Parathyroid adenoma (tissue), 2 donors: ENCODE measurements at regions not wholly inside any gene's neighbourhood (a gene's known extent, or its start where the extent isn't known, plus 50 kb on each side); places are given as distances from the start of the nearest gene placed in this dataset.

ENCODE experiments used
- H2AFZ ChIP-seq: fragments of 300-600 bp; sonication (generic); one replicate; pipeline ENCODE4 v1.7.0; 2017; ENCODE audit warnings: antibody characterized with exemption, mild to moderate bottlenecking
- H3K27ac ChIP-seq: fragments of 300-600 bp; sonication (generic); one replicate; pipeline ENCODE4 v1.7.0; 2017
- H3K27me3 ChIP-seq: fragments of 300-600 bp; sonication (generic); one replicate; pipeline ENCODE4 v1.7.0; 2017; ENCODE audit warnings: low read length; ENCODE audit not compliant: control insufficient read depth, insufficient read depth
- H3K36me3 ChIP-seq: fragments of 300-600 bp; sonication (generic); one replicate; pipeline ENCODE4 v1.7.0; 2017; ENCODE audit warnings: low read length; ENCODE audit not compliant: control insufficient read depth, insufficient read depth
- H3K4me1 ChIP-seq: fragments of 300-600 bp; sonication (generic); one replicate; pipeline ENCODE4 v1.7.0; 2017; ENCODE audit warnings: control low read depth
- H3K4me2 ChIP-seq: fragments of 300-600 bp; sonication (generic); one replicate; pipeline ENCODE4 v1.7.0; 2017; ENCODE audit warnings: low read length
- H3K4me3 ChIP-seq: fragments of 300-600 bp; sonication (generic); one replicate; pipeline ENCODE4 v1.7.0; 2017; ENCODE audit warnings: low read depth, low read length
- H3K79me2 ChIP-seq: fragments of 300-600 bp; sonication (generic); one replicate; pipeline ENCODE4 v1.7.0; 2017; ENCODE audit warnings: control low read depth
- H3K9ac ChIP-seq: fragments of 300-600 bp; sonication (generic); one replicate; pipeline ENCODE4 v1.7.0; 2017; ENCODE audit warnings: mild to moderate bottlenecking
- H3K9me3 ChIP-seq: fragments of 300-600 bp; sonication (generic); one replicate; pipeline ENCODE4 v1.7.0; 2017; ENCODE audit warnings: low read length; ENCODE audit not compliant: control insufficient read depth
- TF ChIP-seq, protein P1 (sequence below): fragments of 300-600 bp; sonication (generic); IDR thresholded peaks from one replicate; pipeline ENCODE4 v1.7.0; 2017; ENCODE audit warnings: antibody characterized with exemption, mild to moderate bottlenecking
- donor health status: primary hyperparathyroidism.

DNA sequence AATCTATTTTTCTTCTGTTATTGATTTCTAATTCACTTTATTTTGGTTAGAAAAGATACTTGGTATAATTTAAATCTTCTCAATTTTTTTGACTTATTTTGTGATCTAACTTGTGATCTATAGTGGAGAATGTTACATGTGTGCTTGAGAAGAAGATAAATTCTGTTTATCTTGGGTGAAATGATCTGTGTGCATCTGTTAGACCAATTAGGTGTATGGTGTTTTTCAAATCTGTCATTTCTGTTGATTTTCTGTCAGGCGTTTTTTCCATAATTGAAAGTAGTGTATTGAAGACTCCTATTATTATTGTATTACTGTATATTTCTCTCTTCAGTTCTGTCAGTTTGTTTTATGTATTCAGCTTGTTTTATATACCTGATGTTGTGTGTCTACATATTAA, 1668.3 kb downstream of the PLA2G4A start:
- TF ChIP-seq, protein P1, sequence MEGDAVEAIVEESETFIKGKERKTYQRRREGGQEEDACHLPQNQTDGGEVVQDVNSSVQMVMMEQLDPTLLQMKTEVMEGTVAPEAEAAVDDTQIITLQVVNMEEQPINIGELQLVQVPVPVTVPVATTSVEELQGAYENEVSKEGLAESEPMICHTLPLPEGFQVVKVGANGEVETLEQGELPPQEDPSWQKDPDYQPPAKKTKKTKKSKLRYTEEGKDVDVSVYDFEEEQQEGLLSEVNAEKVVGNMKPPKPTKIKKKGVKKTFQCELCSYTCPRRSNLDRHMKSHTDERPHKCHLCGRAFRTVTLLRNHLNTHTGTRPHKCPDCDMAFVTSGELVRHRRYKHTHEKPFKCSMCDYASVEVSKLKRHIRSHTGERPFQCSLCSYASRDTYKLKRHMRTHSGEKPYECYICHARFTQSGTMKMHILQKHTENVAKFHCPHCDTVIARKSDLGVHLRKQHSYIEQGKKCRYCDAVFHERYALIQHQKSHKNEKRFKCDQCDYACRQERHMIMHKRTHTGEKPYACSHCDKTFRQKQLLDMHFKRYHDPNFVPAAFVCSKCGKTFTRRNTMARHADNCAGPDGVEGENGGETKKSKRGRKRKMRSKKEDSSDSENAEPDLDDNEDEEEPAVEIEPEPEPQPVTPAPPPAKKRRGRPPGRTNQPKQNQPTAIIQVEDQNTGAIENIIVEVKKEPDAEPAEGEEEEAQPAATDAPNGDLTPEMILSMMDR: no peak
- Histone ChIP-seq H3K36me3 (no peaks in the 10 kb centered on the region), H3K9ac (no peak overlapping the region), H3K9me3 (no peaks in the 10 kb centered on the region), H3K4me2 (no peak overlapping the region), H3K4me3 (no peak overlapping the region), H3K27ac (no peak overlapping the region), H2AFZ (no peak overlapping the region), H3K79me2 (no peaks in the 10 kb centered on the region), H3K4me1 (no peaks in the 10 kb centered on the region), H3K27me3 (no peaks in the 10 kb centered on the region)

DNA sequence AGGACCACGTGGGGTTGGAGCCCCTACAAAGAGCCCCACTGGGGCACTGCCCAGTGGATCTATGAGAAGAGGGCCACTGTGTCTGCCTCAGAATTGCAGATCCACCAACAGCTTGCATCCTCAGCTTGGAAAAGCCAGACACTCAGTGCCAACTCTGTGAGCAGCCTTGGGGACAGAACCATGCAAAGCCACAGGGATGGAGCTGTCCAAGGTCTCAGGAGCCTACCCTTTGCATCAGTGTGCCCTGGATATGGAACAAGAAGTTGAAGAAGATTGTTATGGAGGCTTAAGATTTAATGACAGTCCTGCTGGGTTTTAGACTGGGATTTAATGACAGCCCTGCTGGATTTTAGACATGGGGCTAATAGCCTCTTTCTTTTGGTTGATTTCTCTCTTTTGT, 1670.9 kb downstream of the PLA2G4A start:
- Histone ChIP-seq H2AFZ (no peak overlapping the region), H3K4me1 (no peaks in the 10 kb centered on the region), H3K27ac (no peak overlapping the region), H3K27me3 (no peaks in the 10 kb centered on the region), H3K9ac (no peak overlapping the region), H3K4me2 (no peak overlapping the region), H3K4me3 (no peak overlapping the region), H3K79me2 (no peaks in the 10 kb centered on the region), H3K36me3 (no peaks in the 10 kb centered on the region), H3K9me3 (no peaks in the 10 kb centered on the region)
- TF ChIP-seq, protein P1: no peak

DNA sequence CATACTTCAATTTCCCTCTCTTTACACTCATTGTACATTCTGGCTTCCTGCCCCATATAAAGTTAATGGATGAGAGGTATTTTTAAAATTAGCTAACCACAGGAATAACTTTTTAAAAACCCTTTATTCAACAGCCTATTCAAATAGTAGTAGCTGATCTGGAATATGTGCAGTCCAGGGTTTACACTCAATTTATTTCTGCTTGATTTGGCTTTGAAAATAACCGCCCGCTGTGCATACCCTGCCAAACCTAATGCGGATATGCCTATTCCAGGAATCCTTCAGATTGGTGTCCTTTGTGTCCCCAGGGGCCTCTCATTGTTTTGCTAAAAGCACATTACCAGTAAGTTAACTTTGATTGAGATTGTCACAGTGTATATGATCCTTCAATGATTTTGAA, 1686.2 kb downstream of the PLA2G4A start:
- Histone ChIP-seq H2AFZ (no peak overlapping the region), H3K9me3 (no peaks in the 10 kb centered on the region), H3K79me2 (no peaks in the 10 kb centered on the region), H3K9ac (no peak overlapping the region), H3K27ac (no peak overlapping the region), H3K27me3 (no peaks in the 10 kb centered on the region), H3K4me3 (no peak overlapping the region), H3K4me1 (no peaks in the 10 kb centered on the region), H3K36me3 (no peaks in the 10 kb centered on the region), H3K4me2 (no peak overlapping the region)
- TF ChIP-seq, protein P1: no peak

DNA sequence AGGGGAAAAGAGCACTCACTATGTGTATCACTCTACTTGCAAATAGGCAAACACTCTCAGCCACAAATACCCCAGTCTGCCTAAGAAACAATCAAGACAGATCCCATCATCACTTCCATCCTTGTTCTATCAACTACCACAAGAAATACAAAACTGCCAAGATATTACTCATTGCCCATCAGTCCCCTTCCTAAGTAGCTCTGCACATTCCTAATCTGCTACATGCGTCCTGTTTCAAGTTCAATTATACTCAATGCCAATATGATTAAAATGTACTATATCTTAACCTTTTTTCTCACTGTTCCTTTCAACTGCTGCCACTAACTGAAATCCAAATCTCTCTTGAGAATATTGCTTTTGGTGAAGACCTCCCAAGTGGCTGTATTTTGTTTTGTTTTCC, 1688.4 kb downstream of the PLA2G4A start:
- no peak overlapping the region for H3K4me3 ChIP-seq
- H3K27ac ChIP-seq: no peak overlapping the region
- H2AFZ ChIP-seq: no peak overlapping the region
- no peak overlapping the region for H3K4me2 ChIP-seq
- no peaks in the 10 kb centered on the region for H3K36me3 ChIP-seq
- no peaks in the 10 kb centered on the region for H3K9me3 ChIP-seq
- H3K4me1 ChIP-seq: no peaks in the 10 kb centered on the region
- TF ChIP-seq, protein P1: no peak
- H3K9ac ChIP-seq: no peak overlapping the region
- no peaks in the 10 kb centered on the region for H3K27me3 ChIP-seq
- no peaks in the 10 kb centered on the region for H3K79me2 ChIP-seq

DNA sequence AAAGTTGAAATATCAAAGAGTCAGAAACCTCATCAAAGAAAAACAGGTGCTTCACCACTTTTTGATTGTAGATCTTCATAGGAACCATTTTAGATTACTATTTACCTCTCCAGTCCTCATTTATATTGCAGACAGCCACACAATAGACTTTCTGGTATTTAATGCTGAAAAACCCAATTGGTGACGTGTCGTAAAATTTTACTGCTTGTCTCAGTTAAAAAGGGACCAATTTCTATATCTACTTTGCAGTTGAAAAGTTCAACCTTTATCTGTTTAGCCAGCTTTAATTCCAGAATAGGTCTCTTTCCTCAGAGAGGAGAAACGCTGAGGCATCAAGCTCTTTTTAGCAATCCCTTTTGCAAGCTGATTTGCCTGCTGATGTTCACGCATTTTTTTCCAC, 1722.4 kb downstream of the PLA2G4A start:
- TF ChIP-seq, protein P1: no peak
- no peaks in the 10 kb centered on the region for H3K9me3 ChIP-seq
- H3K79me2 ChIP-seq: no peaks in the 10 kb centered on the region
- H3K27ac ChIP-seq: no peak overlapping the region
- H3K4me2 ChIP-seq: no peak overlapping the region
- no peaks in the 10 kb centered on the region for H3K4me1 ChIP-seq
- no peak overlapping the region for H2AFZ ChIP-seq
- no peaks in the 10 kb centered on the region for H3K36me3 ChIP-seq
- H3K27me3 ChIP-seq: no peaks in the 10 kb centered on the region
- no peak overlapping the region for H3K4me3 ChIP-seq
- H3K9ac ChIP-seq: no peak overlapping the region
